Smooth muscle cell (in vitro differentiated cells): ENCODE measurements at regions not wholly inside any gene's neighbourhood (a gene's known extent, or its start where the extent isn't known, plus 50 kb on each side); places are given as distances from the start of the nearest gene placed in this dataset.

ENCODE experiments used
- DNase-seq: peaks from one replicate; lab custom pipeline; 2025; ENCODE audit not compliant: unreplicated experiment; lab: John Stamatoyannopoulos, UW
- H2AFZ ChIP-seq: fragments of 200-600 bp; sonication (generic); 2 replicates; pipeline ENCODE4 v1.6.0; 2016; ENCODE audit warnings: antibody characterized with exemption, low read depth, mild to moderate bottlenecking
- H3F3A ChIP-seq: fragments of 200-600 bp; sonication (generic); 2 replicates; pipeline ENCODE4 v1.6.0; 2017; ENCODE audit warnings: antibody characterized with exemption, low read depth
- H3K27ac ChIP-seq: fragments of 200-600 bp; sonication (generic); 2 replicates; pipeline ENCODE4 v1.5.1; 2016; ENCODE audit warnings: low read depth, mild to moderate bottlenecking
- H3K27me3 ChIP-seq: fragments of 200-600 bp; sonication (generic); 2 replicates; pipeline ENCODE4 v1.6.1; 2016; ENCODE audit warnings: low read depth, mild to moderate bottlenecking
- H3K36me3 ChIP-seq: fragments of 200-600 bp; sonication (generic); 2 replicates; pipeline ENCODE4 v1.5.1; 2016; ENCODE audit warnings: low read depth
- H3K4me1 ChIP-seq: fragments of 200-600 bp; sonication (generic); 2 replicates; pipeline ENCODE4 v1.5.1; 2016; ENCODE audit warnings: low read depth
- H3K4me2 ChIP-seq: fragments of 200-600 bp; sonication (generic); 2 replicates; pipeline ENCODE4 v1.6.0; 2016; ENCODE audit warnings: mild to moderate bottlenecking
- H3K4me3 ChIP-seq: fragments of 200-600 bp; sonication (generic); 2 replicates; pipeline ENCODE4 v1.5.1; 2016; ENCODE audit warnings: mild to moderate bottlenecking
- H3K79me2 ChIP-seq: fragments of 200-600 bp; sonication (generic); 2 replicates; pipeline ENCODE4 v1.6.0; 2016; ENCODE audit warnings: low read depth, mild to moderate bottlenecking
- H3K9ac ChIP-seq: fragments of 200-600 bp; sonication (generic); 2 replicates; pipeline ENCODE4 v1.6.0; 2016; ENCODE audit warnings: low read depth
- H3K9me3 ChIP-seq: fragments of 200-600 bp; sonication (generic); replicated peaks from 2 replicates; pipeline ENCODE4 v1.5.1; 2016; ENCODE audit warnings: low read depth
- H4K20me1 ChIP-seq: fragments of 200-600 bp; sonication (generic); 2 replicates; pipeline ENCODE4 v1.6.0; 2016; ENCODE audit warnings: low read depth
- WGBS: methylation state at CpG from one replicate; pipeline ENCODE4 v1.1.7; 2016; ENCODE audit warnings: low lambda C conversion rate; 5-methylcytosine and 5-hydroxymethylcytosine counted together
- TF ChIP-seq, protein P1 (sequence below): fragments of 200-600 bp; sonication (generic); IDR thresholded peaks from 2 replicates; pipeline ENCODE4 v1.5.1; 2017; ENCODE audit warnings: borderline replicate concordance, mild to moderate bottlenecking, antibody characterized with exemption; ENCODE audit not compliant: insufficient read depth, poor library complexity, severe bottlenecking

DNA sequence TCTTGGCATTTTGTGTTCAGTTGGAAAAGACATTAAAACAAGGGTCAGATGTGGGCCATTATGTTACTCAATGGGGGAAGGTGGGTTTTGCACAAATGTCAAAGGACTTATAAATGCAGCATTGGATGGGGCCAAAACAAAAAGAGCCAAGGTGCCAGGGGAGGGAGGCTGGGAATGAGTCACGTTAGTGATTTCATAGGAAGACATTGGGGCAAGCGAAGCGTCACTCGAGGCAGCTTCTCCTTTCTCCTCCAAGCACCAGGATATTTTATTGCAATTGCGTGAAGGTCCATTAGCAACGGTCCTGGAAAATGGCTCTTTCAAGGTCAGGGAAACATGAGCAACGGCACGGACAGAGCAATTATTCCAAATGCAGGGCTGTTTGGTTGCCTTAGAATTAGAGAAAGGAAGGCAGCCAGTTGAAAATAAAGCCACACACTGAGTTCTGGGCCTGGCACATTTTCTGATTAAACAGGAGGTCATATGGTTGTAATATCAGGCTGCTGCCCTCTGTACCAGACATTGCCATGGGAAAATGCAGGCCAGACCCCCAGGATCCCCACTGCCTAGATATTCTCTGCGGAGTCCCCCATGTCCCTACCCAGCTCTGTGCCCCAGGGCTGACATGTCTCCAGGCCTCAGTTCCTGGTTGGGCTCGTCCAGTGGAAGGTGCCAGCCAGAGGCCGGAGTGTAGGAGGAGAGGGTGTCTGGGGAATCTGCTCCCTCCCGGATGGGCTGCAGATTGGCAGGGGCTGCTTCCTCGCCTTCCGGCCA is 63.3 kb upstream of the NANOS1 start:
- no peak overlapping the region for H3K27ac ChIP-seq
- H2AFZ ChIP-seq: no peak overlapping the region
- H3K36me3 ChIP-seq: no peaks in the 10 kb centered on the region
- TF ChIP-seq, protein P1, sequence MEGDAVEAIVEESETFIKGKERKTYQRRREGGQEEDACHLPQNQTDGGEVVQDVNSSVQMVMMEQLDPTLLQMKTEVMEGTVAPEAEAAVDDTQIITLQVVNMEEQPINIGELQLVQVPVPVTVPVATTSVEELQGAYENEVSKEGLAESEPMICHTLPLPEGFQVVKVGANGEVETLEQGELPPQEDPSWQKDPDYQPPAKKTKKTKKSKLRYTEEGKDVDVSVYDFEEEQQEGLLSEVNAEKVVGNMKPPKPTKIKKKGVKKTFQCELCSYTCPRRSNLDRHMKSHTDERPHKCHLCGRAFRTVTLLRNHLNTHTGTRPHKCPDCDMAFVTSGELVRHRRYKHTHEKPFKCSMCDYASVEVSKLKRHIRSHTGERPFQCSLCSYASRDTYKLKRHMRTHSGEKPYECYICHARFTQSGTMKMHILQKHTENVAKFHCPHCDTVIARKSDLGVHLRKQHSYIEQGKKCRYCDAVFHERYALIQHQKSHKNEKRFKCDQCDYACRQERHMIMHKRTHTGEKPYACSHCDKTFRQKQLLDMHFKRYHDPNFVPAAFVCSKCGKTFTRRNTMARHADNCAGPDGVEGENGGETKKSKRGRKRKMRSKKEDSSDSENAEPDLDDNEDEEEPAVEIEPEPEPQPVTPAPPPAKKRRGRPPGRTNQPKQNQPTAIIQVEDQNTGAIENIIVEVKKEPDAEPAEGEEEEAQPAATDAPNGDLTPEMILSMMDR: no peak
- H3K27me3 ChIP-seq: no peaks in the 10 kb centered on the region
- H3K4me3 ChIP-seq: no peak overlapping the region
- H3K79me2 ChIP-seq: no peaks in the 10 kb centered on the region
- 89% methylated on average over 14 of the region's 14 CpGs for WGBS
- no peaks in the 10 kb centered on the region for H3K4me1 ChIP-seq
- no peaks in the 10 kb centered on the region for H3F3A ChIP-seq
- no peak overlapping the region for H3K4me2 ChIP-seq
- H3K9me3 ChIP-seq: no peaks in the 10 kb centered on the region
- no peaks in the 10 kb centered on the region for H4K20me1 ChIP-seq
- DNase-seq: no peak
- H3K9ac ChIP-seq: no peak overlapping the region

DNA sequence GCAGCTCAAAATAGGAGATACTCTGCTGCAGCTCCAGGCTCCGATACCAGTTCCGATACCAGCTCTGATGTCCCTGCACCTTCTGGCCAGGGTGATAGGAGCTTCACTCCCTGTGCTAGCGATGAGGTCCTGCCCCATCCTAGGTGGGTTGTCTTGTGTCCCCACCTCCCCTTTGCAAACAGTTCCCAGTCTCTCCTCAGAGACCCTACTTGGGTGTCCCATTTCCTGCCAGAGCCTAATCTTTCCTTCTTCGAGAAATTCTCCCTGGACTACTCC is 62.7 kb upstream of the NANOS1 start:
- no peak overlapping the region for H3K4me2 ChIP-seq

GRCh38 chr10:118967160-118967559 is 62.4 kb upstream of the NANOS1 start:
- no peaks in the 10 kb centered on the region for H3K4me1 ChIP-seq
- H3K9me3 ChIP-seq: no peaks in the 10 kb centered on the region
- no peak overlapping the region for H2AFZ ChIP-seq
- TF ChIP-seq, protein P1: no peak
- H3K9ac ChIP-seq: no peak overlapping the region
- H3K36me3 ChIP-seq: no peaks in the 10 kb centered on the region
- H3K4me2 ChIP-seq: no peak overlapping the region
- no peaks in the 10 kb centered on the region for H4K20me1 ChIP-seq
- no peak for DNase-seq
- H3F3A ChIP-seq: no peaks in the 10 kb centered on the region
- H3K4me3 ChIP-seq: no peak overlapping the region
- no peak overlapping the region for H3K27ac ChIP-seq
- no peaks in the 10 kb centered on the region for H3K79me2 ChIP-seq
- WGBS: 79% methylated on average over 6 of the region's 7 CpGs
- H3K27me3 ChIP-seq: no peaks in the 10 kb centered on the region

More for the DNA sequence above, 62.7 kb upstream of the NANOS1 start:
- Histone ChIP-seq H3K79me2 (no peaks in the 10 kb centered on the region), H2AFZ (no peak overlapping the region), H3K4me1 (no peaks in the 10 kb centered on the region), H3K9me3 (no peaks in the 10 kb centered on the region), H4K20me1 (no peaks in the 10 kb centered on the region), H3K9ac (no peak overlapping the region), H3K4me3 (no peak overlapping the region), H3K36me3 (no peaks in the 10 kb centered on the region), H3F3A (no peaks in the 10 kb centered on the region), H3K27ac (no peak overlapping the region), H3K27me3 (no peaks in the 10 kb centered on the region)
- WGBS: 97% methylated on average over 4 of the region's 4 CpGs
- TF ChIP-seq, protein P1: no peak
- DNase-seq: no peak

- Histone ChIP-seq H3K9ac (no peak overlapping the region), H3K79me2 (no peaks in the 10 kb centered on the region), H3K36me3 (no peaks in the 10 kb centered on the region), H3F3A (no peaks in the 10 kb centered on the region), H4K20me1 (no peaks in the 10 kb centered on the region), H2AFZ (no peak overlapping the region), H3K4me1 (no peaks in the 10 kb centered on the region), H3K27me3 (no peaks in the 10 kb centered on the region), H3K4me3 (no peak overlapping the region), H3K27ac (no peak overlapping the region), H3K9me3 (no peaks in the 10 kb centered on the region), H3K4me2 (no peak overlapping the region)
- DNase-seq: no peak
- TF ChIP-seq, protein P1: no peak
- WGBS: 80% methylated on average over 8 of the region's 8 CpGs
Measured at GRCh38 chr10:118968060-118968459, 61.5 kb upstream of the NANOS1 start.
